HCT116 (cell line): ENCODE measurements at regions not wholly inside any gene's neighbourhood (a gene's known extent, or its start where the extent isn't known, plus 50 kb on each side); places are given as distances from the start of the nearest gene placed in this dataset.

ENCODE experiments used
- CTCF ChIP-seq, 3 experiments: fragments of 200-600 bp in 1 of 3; sonication (generic) in 1 of 3; IDR thresholded peaks in 2 of 3; conservative IDR thresholded peaks in 1 of 3; 2 replicates each; pipeline ENCODE4 v1.5.1; 2012 to 2017; ENCODE audit warnings: low read depth in 2 of 3, low read length in 2 of 3, antibody characterized with exemption in 1 of 3, borderline replicate concordance in 1 of 3, control low read depth in 1 of 3, mild to moderate bottlenecking in 1 of 3, mixed read lengths in 1 of 3, mixed run types in 1 of 3, moderate library complexity in 1 of 3; ENCODE audit not compliant: insufficient read depth in 1 of 3
- EGR1 ChIP-seq: IDR thresholded peaks from 2 replicates; pipeline ENCODE4 v1.6.1; 2012; ENCODE audit warnings: low read depth
- EZH2 ChIP-seq: fragments of 200-600 bp; sonication (generic); IDR thresholded peaks from 2 replicates; pipeline ENCODE4 v1.6.1; 2017; ENCODE audit warnings: antibody characterized with exemption, mixed run types
- REST ChIP-seq: IDR thresholded peaks from 2 replicates; pipeline ENCODE4 v1.6.1; 2012; ENCODE audit warnings: low read depth
- SIN3A ChIP-seq: IDR thresholded peaks from 2 replicates; pipeline ENCODE4 v1.6.1; 2012; ENCODE audit warnings: low read depth

- TF ChIP-seq SIN3A (no peak), EZH2 (no peak), CTCF (IDR thresholded peaks at IDR 0.05 in 2 of 3, conservative IDR thresholded peaks at IDR 0.05 in 1 of 3; ENCODE audit: borderline replicate concordance in 1 of 3, insufficient read depth in 1 of 3, low read depth in 2 of 3, low read length in 2 of 3) (no peak), EGR1 (no peak), REST (no peak)
Measured at GRCh38 chr7:124088590-124088989, 55.7 kb upstream of the TMEM229A start.
